Kidney capillary endothelial cell (primary cell): ENCODE measurements at regions not wholly inside any gene's neighbourhood (a gene's known extent, or its start where the extent isn't known, plus 50 kb on each side); places are given as distances from the start of the nearest gene placed in this dataset.

Experiments
- DNase-seq: peaks from one replicate; pipeline ENCODE4 v3.0.0-alpha.2; 2018; ENCODE audit warnings: low spot score

DNA sequence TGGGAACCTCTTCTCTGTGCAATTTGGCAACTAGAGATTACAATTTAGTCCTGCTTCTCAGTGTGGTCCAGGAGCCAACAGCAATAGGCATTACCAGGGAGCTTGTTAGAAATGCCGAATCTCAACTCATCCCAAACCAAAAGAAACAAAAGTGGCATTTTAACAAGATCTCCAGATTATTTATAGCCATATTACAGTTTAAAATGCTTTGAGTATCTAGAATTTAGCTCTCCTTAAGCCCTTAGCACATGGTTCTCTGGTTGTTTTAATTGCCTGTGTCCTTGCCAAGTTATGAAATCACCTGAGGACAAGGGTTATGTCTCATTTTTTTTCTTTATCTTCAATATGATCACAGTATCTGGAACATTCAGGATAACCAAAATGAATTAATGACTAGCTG is 51.6 kb upstream of the TAS2R1 start:
- no peak for DNase-seq
